Fibroblast of the aortic adventitia (primary cell): ENCODE measurements at regions not wholly inside any gene's neighbourhood (a gene's known extent, or its start where the extent isn't known, plus 50 kb on each side); places are given as distances from the start of the nearest gene placed in this dataset.
"Not testable (repeated sequence)": the region's sequence is repeated elsewhere in the genome, so short reads cannot be mapped to it uniquely, and the experiment has no call there.

Experiments
- DNase-seq: peaks from one replicate; pipeline ENCODE4 v3.0.0-alpha.2; 2010; ENCODE audit warnings: low read depth
- H3K4me3 ChIP-seq: 2 replicates; pipeline ENCODE4 v1.5.1; 2011; ENCODE audit warnings: low read depth, mild to moderate bottlenecking, control low read depth, low read length, moderate library complexity
- CTCF ChIP-seq: IDR thresholded peaks from 2 replicates; pipeline ENCODE4 v1.5.1; 2011; ENCODE audit warnings: mild to moderate bottlenecking, low read length, control low read depth, inconsistent platforms; ENCODE audit not compliant: insufficient read depth

GRCh38 chr11:116374085-116374484 lies 398.7 kb downstream of the BUD13 start:
- H3K4me3 ChIP-seq = no peak overlapping the region
- DNase-seq = no peak
- no peak for TF ChIP-seq CTCF

- no peak for DNase-seq
- TF ChIP-seq CTCF = no peak
- H3K4me3 ChIP-seq = no peak overlapping the region
Measured at GRCh38 chr11:116373104-116373944, 399.5 kb downstream of the BUD13 start.

- TF ChIP-seq CTCF = no peak
- no peak for DNase-seq
- H3K4me3 ChIP-seq = no peak overlapping the region
Measured at GRCh38 chr11:116371146-116371545, 401.6 kb downstream of the BUD13 start.

GRCh38 chr11:116368784-116369183 lies 404.0 kb downstream of the BUD13 start:
- no peak overlapping the region for H3K4me3 ChIP-seq
- TF ChIP-seq CTCF = no peak
- no peak for DNase-seq

GRCh38 chr11:116366980-116367645 lies 405.7 kb downstream of the BUD13 start:
- no peak for TF ChIP-seq CTCF
- DNase-seq = no peak
- no peak overlapping the region for H3K4me3 ChIP-seq

- no peak for TF ChIP-seq CTCF
- no peak overlapping the region for H3K4me3 ChIP-seq
- DNase-seq = no peak
Measured at GRCh38 chr11:116366451-116366850, 406.3 kb downstream of the BUD13 start.

GRCh38 chr11:116364925-116365324 lies 407.9 kb downstream of the BUD13 start:
- not testable (repeated sequence) for H3K4me3 ChIP-seq, DNase-seq
